Endothelial cell of umbilical vein (primary cell): ENCODE measurements at regions not wholly inside any gene's neighbourhood (a gene's known extent, or its start where the extent isn't known, plus 50 kb on each side); places are given as distances from the start of the nearest gene placed in this dataset.

ENCODE experiments used
- BruUV-seq: library from RNA; stranded (reverse); fragments of 400-500 nt; replicated peaks from 2 replicates; lab custom pipeline; 2021; lab: Mats Ljungman, UMichigan
- CTCF ChIA-PET: fragments of 300-600, 350-600 bp; sonication (Branson Sonifier 250); formaldehyde crosslinking; loops from one replicate; lab custom pipeline; 2021; ENCODE audit warnings: antibody characterized with exemption, inconsistent platforms; lab: Charles Lee
- POLR2A ChIA-PET: fragments of 300-600, 350-600 bp; sonication (Branson Sonifier 250); formaldehyde crosslinking; loops from one replicate; lab custom pipeline; 2021; ENCODE audit warnings: antibody characterized with exemption, inconsistent platforms; lab: Charles Lee
- DNase-seq: peaks from one replicate; pipeline ENCODE4 v3.0.0-alpha.2; 2011; ENCODE audit warnings: low read depth, low spot score
- FAIRE-seq: peaks from 2 replicates; lab custom pipeline; 2011; peaks lifted over from hg19 to GRCh38; lab: Jason Lieb, UNC
- H2AFZ ChIP-seq: 2 replicates; pipeline ENCODE4 v1.6.0; 2012; ENCODE audit warnings: low read depth, low read length, control low read depth, inconsistent platforms
- H3K27ac ChIP-seq: 2 replicates; pipeline ENCODE4 v1.5.1; 2011; ENCODE audit warnings: low read depth, mild to moderate bottlenecking, control low read depth, low read length, moderate library complexity; ENCODE audit not compliant: insufficient read depth
- H3K27me3 ChIP-seq, 2 experiments: 2 replicates each; pipeline versions ENCODE4 v1.6.0 to v1.6.1; 2011; ENCODE audit warnings: low read length in 2 of 2, mixed read lengths in 1 of 2; ENCODE audit not compliant: control insufficient read depth in 2 of 2, insufficient read depth in 2 of 2
- H3K36me3 ChIP-seq, 2 experiments: 2 replicates in 1 of 2; 3 replicates in 1 of 2; pipeline ENCODE4 v1.5.1; 2011; ENCODE audit warnings: low read length in 2 of 2, mild to moderate bottlenecking in 1 of 2, moderate library complexity in 1 of 2; ENCODE audit not compliant: control insufficient read depth in 2 of 2, insufficient read depth in 2 of 2; ENCODE audit errors: extremely low read depth in 1 of 2
- H3K4me1 ChIP-seq: 3 replicates; pipeline ENCODE4 v1.5.1; 2011; ENCODE audit warnings: mild to moderate bottlenecking, low read length; ENCODE audit not compliant: control insufficient read depth, insufficient read depth; ENCODE audit errors: extremely low read depth
- H3K4me2 ChIP-seq: 2 replicates; pipeline ENCODE4 v1.6.1; 2011; ENCODE audit warnings: low read length, control low read depth, mixed read lengths; ENCODE audit not compliant: insufficient read depth
- H3K4me3 ChIP-seq, 3 experiments: fragments of 200-600 bp in 1 of 3; sonication (generic), shearing (Covaris generic) in 1 of 3; replicated peaks in 1 of 3; 2 replicates each; pipeline ENCODE4 v1.5.1; 2011 to 2016; ENCODE audit warnings: control low read depth in 3 of 3, low read length in 3 of 3, mild to moderate bottlenecking in 2 of 3, inconsistent platforms in 1 of 3, low read depth in 1 of 3, moderate library complexity in 1 of 3; ENCODE audit not compliant: insufficient read depth in 1 of 3
- H3K79me2 ChIP-seq: 2 replicates; pipeline ENCODE4 v1.6.0; 2012; ENCODE audit warnings: low read length, inconsistent platforms; ENCODE audit not compliant: control insufficient read depth, insufficient read depth
- H3K9ac ChIP-seq: replicated peaks from 2 replicates; pipeline ENCODE3; 2011; ENCODE audit warnings: low read length, control low read depth; ENCODE audit not compliant: insufficient read depth; ENCODE audit errors: extremely low read depth
- H3K9me1 ChIP-seq: replicated peaks from 3 replicates; pipeline ENCODE4 v1.6.0; 2011; ENCODE audit warnings: mild to moderate bottlenecking, low read length; ENCODE audit not compliant: control insufficient read depth, insufficient read depth; ENCODE audit errors: extremely low read depth
- H3K9me3 ChIP-seq: replicated peaks from 2 replicates; pipeline ENCODE4 v1.5.1; 2012; ENCODE audit warnings: low read length, inconsistent platforms; ENCODE audit not compliant: control insufficient read depth, insufficient read depth
- H4K20me1 ChIP-seq: replicated peaks from 2 replicates; pipeline ENCODE3; 2011; ENCODE audit warnings: mild to moderate bottlenecking, low read length; ENCODE audit not compliant: control insufficient read depth, insufficient read depth; ENCODE audit errors: extremely low read depth
- CTCF ChIP-seq, 2 donors: IDR thresholded peaks; 1 replicate in 1 of 2; 2 replicates in 1 of 2; pipeline ENCODE4 v1.5.1; 2011; ENCODE audit warnings: low read length in 2 of 2, mild to moderate bottlenecking in 2 of 2, moderate library complexity in 2 of 2, control low read depth in 1 of 2, inconsistent platforms in 1 of 2, low read depth in 1 of 2; ENCODE audit not compliant: insufficient read depth in 1 of 2; ENCODE audit errors: extremely low read depth in 1 of 2
- EZH2 ChIP-seq: IDR thresholded peaks from 2 replicates; pipeline ENCODE4 v1.6.1; 2012; ENCODE audit warnings: borderline replicate concordance, low read depth, mild to moderate bottlenecking, moderate library complexity, low read length, inconsistent platforms; ENCODE audit not compliant: severe bottlenecking
- FOS ChIP-seq: IDR thresholded peaks from 2 replicates; pipeline ENCODE4 v1.6.1; 2011; ENCODE audit warnings: mild to moderate bottlenecking, low read length, moderate library complexity, borderline replicate concordance; ENCODE audit not compliant: insufficient read depth
- GATA2 ChIP-seq: IDR thresholded peaks from 2 replicates; pipeline ENCODE4 v1.7.0; 2011; ENCODE audit warnings: low read depth, mild to moderate bottlenecking, moderate library complexity, mixed read lengths, low read length; ENCODE audit not compliant: insufficient read length, insufficient read depth
- JUN ChIP-seq: IDR thresholded peaks from 2 replicates; pipeline ENCODE4 v1.6.1; 2011; ENCODE audit warnings: borderline replicate concordance, low read depth; ENCODE audit not compliant: insufficient read length, insufficient read depth
- MAX ChIP-seq: IDR thresholded peaks from 2 replicates; pipeline ENCODE4 v1.6.1; 2011; ENCODE audit not compliant: insufficient read depth, insufficient read length
- MYC ChIP-seq: IDR thresholded peaks from one replicate; pipeline ENCODE4 v1.6.1; 2011; ENCODE audit warnings: mild to moderate bottlenecking, low read depth, low read length
- POLR2A ChIP-seq: IDR thresholded peaks from 2 replicates; pipeline ENCODE4 v1.6.1; 2012; ENCODE audit warnings: low read depth, mild to moderate bottlenecking, control low read depth, low read length
- POLR2AphosphoS5 ChIP-seq: IDR thresholded peaks from 2 replicates; pipeline ENCODE4 v1.6.1; 2012; ENCODE audit warnings: low read depth, mild to moderate bottlenecking, control low read depth, low read length, moderate library complexity; ENCODE audit not compliant: insufficient read depth
- dilution Hi-C: fragments of 300-500 bp; cut with MboI; formaldehyde crosslinking; loops from one replicate; pipeline ENCODE4 v1.15.0; 2019; ENCODE audit warnings: low sequenced_read_pairs; ENCODE audit not compliant: extremely low pct_ligation_motif_present
- intact Hi-C: fragments of 100-400 bp; cut with micrococcal nuclease; formaldehyde crosslinking; loops from one replicate; pipeline ENCODE4 v1.10.0; 2022

- no peak overlapping the region for H3K4me3 ChIP-seq
- H3K9ac ChIP-seq = no peak overlapping the region
- H3K27ac ChIP-seq = no peak overlapping the region
- H3K36me3 ChIP-seq = no peaks in the 10 kb centered on the region
- no peaks in the 10 kb centered on the region for H3K9me3 ChIP-seq
- H3K27me3 ChIP-seq = no peaks in the 10 kb centered on the region
- H2AFZ ChIP-seq = no peak overlapping the region
- DNase-seq (no peak), FAIRE-seq (no peak)
- no peaks in the 10 kb centered on the region for H3K79me2 ChIP-seq
- no peaks in the 10 kb centered on the region for H3K4me1 ChIP-seq
- CTCF ChIA-PET = interaction anchor here (1.5 to 6.1 kb wide), 4 partner anchors 373 to 439 kb away, joined by 3 to 184 read pairs (median 16); partner anchors contain the start of gene RASGEF1B
- intact Hi-C loops (loop anchor here (2.0 kb wide), 1 partner anchor 357 kb away; no protein-coding TSS in a partner anchor), dilution Hi-C loops (no loop called here)
- POLR2A ChIA-PET = no interaction called here
- no peaks in the 10 kb centered on the region for H4K20me1 ChIP-seq
- TF ChIP-seq POLR2AphosphoS5 (no peak), GATA2 (no peak), FOS (no peak), MYC (no peak), CTCF (IDR thresholded peaks at IDR 0.05; ENCODE audit: extremely low read depth in 1 of 2, insufficient read depth in 1 of 2, low read depth in 1 of 2, low read length in 2 of 2) (no peak), POLR2A (no peak), JUN (no peak), MAX (no peak), EZH2 (no peak)
- H3K4me2 ChIP-seq = no peak overlapping the region
- no peaks in the 10 kb centered on the region for H3K9me1 ChIP-seq
- no TSS peak for BruUV-seq
Observed at GRCh38 chr4:81845761-81846160, 374.1 kb upstream of the RASGEF1B start.
